Ishikawa (cell line): ENCODE measurements at regions not wholly inside any gene's neighbourhood (a gene's known extent, or its start where the extent isn't known, plus 50 kb on each side); places are given as distances from the start of the nearest gene placed in this dataset.

Experiments used
- CREB1 ChIP-seq: IDR thresholded peaks from 2 replicates; pipeline ENCODE4 v1.6.1; 2012; ENCODE audit warnings: low read depth
- EGR1 ChIP-seq: IDR thresholded peaks from 2 replicates; pipeline ENCODE4 v1.6.1; 2012
- EP300 ChIP-seq: IDR thresholded peaks from 2 replicates; pipeline ENCODE4 v1.6.1; 2012; ENCODE audit warnings: borderline replicate concordance
- FOXM1 ChIP-seq: IDR thresholded peaks from 2 replicates; pipeline ENCODE4 v1.6.1; 2012; ENCODE audit warnings: low read depth, borderline replicate concordance
- NFIC ChIP-seq: IDR thresholded peaks from 2 replicates; pipeline ENCODE4 v1.6.1; 2012
- RAD21 ChIP-seq: IDR thresholded peaks from 2 replicates; pipeline ENCODE4 v1.6.1; 2012; ENCODE audit warnings: low read depth
- TAF1 ChIP-seq: IDR thresholded peaks from 2 replicates; pipeline ENCODE4 v1.6.1; 2012; ENCODE audit warnings: low read depth, mild to moderate bottlenecking
- TCF12 ChIP-seq: IDR thresholded peaks from 2 replicates; pipeline ENCODE4 v1.6.1; 2012; ENCODE audit warnings: low read depth
- TEAD4 ChIP-seq: IDR thresholded peaks from 2 replicates; pipeline ENCODE4 v1.6.1; 2012
- YY1 ChIP-seq: IDR thresholded peaks from 2 replicates; pipeline ENCODE4 v1.6.1; 2012; ENCODE audit warnings: low read depth
- TF ChIP-seq, protein P1 (sequence below): IDR thresholded peaks from 2 replicates; pipeline ENCODE4 v1.6.1; 2012; ENCODE audit warnings: low read depth, mild to moderate bottlenecking
- TF ChIP-seq, protein P2 (sequence below): IDR thresholded peaks from 2 replicates; pipeline ENCODE4 v1.6.1; 2012
- TF ChIP-seq, protein P3 (sequence below): IDR thresholded peaks from 2 replicates; pipeline ENCODE4 v1.6.1; 2012

DNA sequence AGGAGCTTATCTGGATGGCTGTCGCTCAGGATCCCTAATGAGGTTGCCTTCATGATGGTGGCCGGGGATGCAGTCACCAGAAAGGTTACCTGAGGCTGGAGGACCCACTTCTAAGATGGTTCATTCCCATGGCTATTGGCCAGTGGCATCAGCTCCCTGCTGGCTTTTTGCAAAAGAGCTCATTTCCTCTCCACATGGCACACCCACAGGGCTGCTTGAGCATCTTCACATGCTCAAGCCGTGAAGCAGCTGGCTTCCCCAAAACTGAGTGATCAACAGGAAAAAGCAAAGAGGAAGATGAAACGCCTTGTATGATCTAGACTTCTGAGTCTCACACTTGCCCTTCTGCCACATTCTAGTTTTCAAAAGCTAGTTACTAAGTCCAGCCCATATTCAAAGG lies 124.6 kb upstream of the CXADR start:
- TF ChIP-seq RAD21 (no peak), CREB1 (no peak), EP300 (no peak), TCF12 (no peak), TEAD4 (no peak), NFIC (no peak), YY1 (no peak), TAF1 (no peak), FOXM1 (no peak), EGR1 (no peak)
- TF ChIP-seq, protein P1, sequence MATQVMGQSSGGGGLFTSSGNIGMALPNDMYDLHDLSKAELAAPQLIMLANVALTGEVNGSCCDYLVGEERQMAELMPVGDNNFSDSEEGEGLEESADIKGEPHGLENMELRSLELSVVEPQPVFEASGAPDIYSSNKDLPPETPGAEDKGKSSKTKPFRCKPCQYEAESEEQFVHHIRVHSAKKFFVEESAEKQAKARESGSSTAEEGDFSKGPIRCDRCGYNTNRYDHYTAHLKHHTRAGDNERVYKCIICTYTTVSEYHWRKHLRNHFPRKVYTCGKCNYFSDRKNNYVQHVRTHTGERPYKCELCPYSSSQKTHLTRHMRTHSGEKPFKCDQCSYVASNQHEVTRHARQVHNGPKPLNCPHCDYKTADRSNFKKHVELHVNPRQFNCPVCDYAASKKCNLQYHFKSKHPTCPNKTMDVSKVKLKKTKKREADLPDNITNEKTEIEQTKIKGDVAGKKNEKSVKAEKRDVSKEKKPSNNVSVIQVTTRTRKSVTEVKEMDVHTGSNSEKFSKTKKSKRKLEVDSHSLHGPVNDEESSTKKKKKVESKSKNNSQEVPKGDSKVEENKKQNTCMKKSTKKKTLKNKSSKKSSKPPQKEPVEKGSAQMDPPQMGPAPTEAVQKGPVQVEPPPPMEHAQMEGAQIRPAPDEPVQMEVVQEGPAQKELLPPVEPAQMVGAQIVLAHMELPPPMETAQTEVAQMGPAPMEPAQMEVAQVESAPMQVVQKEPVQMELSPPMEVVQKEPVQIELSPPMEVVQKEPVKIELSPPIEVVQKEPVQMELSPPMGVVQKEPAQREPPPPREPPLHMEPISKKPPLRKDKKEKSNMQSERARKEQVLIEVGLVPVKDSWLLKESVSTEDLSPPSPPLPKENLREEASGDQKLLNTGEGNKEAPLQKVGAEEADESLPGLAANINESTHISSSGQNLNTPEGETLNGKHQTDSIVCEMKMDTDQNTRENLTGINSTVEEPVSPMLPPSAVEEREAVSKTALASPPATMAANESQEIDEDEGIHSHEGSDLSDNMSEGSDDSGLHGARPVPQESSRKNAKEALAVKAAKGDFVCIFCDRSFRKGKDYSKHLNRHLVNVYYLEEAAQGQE, result no peak
- TF ChIP-seq, protein P2, sequence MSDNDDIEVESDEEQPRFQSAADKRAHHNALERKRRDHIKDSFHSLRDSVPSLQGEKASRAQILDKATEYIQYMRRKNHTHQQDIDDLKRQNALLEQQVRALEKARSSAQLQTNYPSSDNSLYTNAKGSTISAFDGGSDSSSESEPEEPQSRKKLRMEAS, result no peak
- TF ChIP-seq, protein P3, sequence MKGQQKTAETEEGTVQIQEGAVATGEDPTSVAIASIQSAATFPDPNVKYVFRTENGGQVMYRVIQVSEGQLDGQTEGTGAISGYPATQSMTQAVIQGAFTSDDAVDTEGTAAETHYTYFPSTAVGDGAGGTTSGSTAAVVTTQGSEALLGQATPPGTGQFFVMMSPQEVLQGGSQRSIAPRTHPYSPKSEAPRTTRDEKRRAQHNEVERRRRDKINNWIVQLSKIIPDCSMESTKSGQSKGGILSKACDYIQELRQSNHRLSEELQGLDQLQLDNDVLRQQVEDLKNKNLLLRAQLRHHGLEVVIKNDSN, result no peak
